MM.1S (cell line): ENCODE measurements at regions not wholly inside any gene's neighbourhood (a gene's known extent, or its start where the extent isn't known, plus 50 kb on each side); places are given as distances from the start of the nearest gene placed in this dataset.
"Not testable (repeated sequence)": the region's sequence is repeated elsewhere in the genome, so short reads cannot be mapped to it uniquely, and the experiment has no call there.

Source experiments
- DNase-seq: peaks from one replicate; pipeline ENCODE4 v3.0.0-alpha.2; 2015
- H2AFZ ChIP-seq: fragments of 300-600 bp; sonication (generic); 2 replicates; pipeline ENCODE4 v1.6.0; 2016; ENCODE audit warnings: antibody characterized with exemption, low read length
- H3F3A ChIP-seq: fragments of 300-600 bp; sonication (generic); 2 replicates; pipeline ENCODE4 v1.6.1; 2016; ENCODE audit warnings: mild to moderate bottlenecking, antibody characterized with exemption, low read length, moderate library complexity, mixed read lengths; ENCODE audit not compliant: insufficient read depth
- H3K27ac ChIP-seq: fragments of 300-600 bp; sonication (generic); 2 replicates; pipeline ENCODE4 v1.5.1; 2016; ENCODE audit warnings: mild to moderate bottlenecking, low read length
- H3K27me3 ChIP-seq: fragments of 300-600 bp; sonication (generic); replicated peaks from 2 replicates; pipeline ENCODE4 v1.6.0; 2016; ENCODE audit warnings: low read length; ENCODE audit not compliant: insufficient read depth
- H3K36me3 ChIP-seq: fragments of 300-600 bp; sonication (generic); replicated peaks from 2 replicates; pipeline ENCODE4 v1.6.1; 2016; ENCODE audit warnings: mild to moderate bottlenecking, low read length, mixed read lengths; ENCODE audit not compliant: insufficient read depth
- H3K4me1 ChIP-seq: fragments of 300-600 bp; sonication (generic); 2 replicates; pipeline ENCODE4 v1.6.1; 2016; ENCODE audit warnings: low read length, mixed read lengths
- H3K4me2 ChIP-seq: fragments of 300-600 bp; sonication (generic); 2 replicates; pipeline ENCODE4 v1.6.0; 2016; ENCODE audit warnings: low read depth, low read length
- H3K4me3 ChIP-seq: fragments of 300-600 bp; sonication (generic); 2 replicates; pipeline ENCODE4 v1.5.1; 2016; ENCODE audit warnings: low read length, mixed read lengths
- H3K79me2 ChIP-seq: fragments of 300-600 bp; sonication (generic); 2 replicates; pipeline ENCODE4 v1.6.1; 2016; ENCODE audit warnings: mixed run types, low read length, mixed read lengths
- H3K9ac ChIP-seq: fragments of 300-600 bp; sonication (generic); 2 replicates; pipeline ENCODE4 v1.6.1; 2016; ENCODE audit warnings: low read length, mixed read lengths
- H3K9me2 ChIP-seq: fragments of 300-600 bp; sonication (generic); replicated peaks from 2 replicates; pipeline ENCODE4 v1.6.1; 2016; ENCODE audit warnings: mild to moderate bottlenecking, low read length, mixed read lengths; ENCODE audit not compliant: insufficient read depth
- H3K9me3 ChIP-seq: fragments of 300-600 bp; sonication (generic); replicated peaks from 2 replicates; pipeline ENCODE4 v1.6.1; 2016; ENCODE audit warnings: mild to moderate bottlenecking, low read length, mixed read lengths; ENCODE audit not compliant: insufficient read depth
- H4K20me1 ChIP-seq: fragments of 300-600 bp; sonication (generic); 2 replicates; pipeline ENCODE4 v1.6.1; 2016; ENCODE audit warnings: mild to moderate bottlenecking, low read length, moderate library complexity, mixed read lengths; ENCODE audit not compliant: insufficient read depth
- CTCF ChIP-seq: fragments of 300-600 bp; sonication (generic); IDR thresholded peaks from 2 replicates; pipeline ENCODE4 v1.5.1; 2016; ENCODE audit warnings: antibody characterized with exemption, low read length, mixed read lengths
- EZH2 ChIP-seq: fragments of 300-600 bp; sonication (generic); optimal IDR thresholded peaks from 2 replicates; pipeline ENCODE3; 2017; ENCODE audit warnings: low read depth, mild to moderate bottlenecking, antibody characterized with exemption, low read length, mixed read lengths
- EZH2phosphoT487 ChIP-seq: fragments of 300-600 bp; sonication (generic); IDR thresholded peaks from 2 replicates; pipeline ENCODE4 v1.6.1; 2018; ENCODE audit warnings: antibody characterized with exemption, low read length

GRCh38 chr7:142495301-142495700, 237.4 kb upstream of the PRSS58 start:
- not testable (repeated sequence) for H3K27ac ChIP-seq, H4K20me1 ChIP-seq, H3K79me2 ChIP-seq, H3K4me2 ChIP-seq, H3K9me3 ChIP-seq, H3K36me3 ChIP-seq, H3K9me2 ChIP-seq, H3K4me1 ChIP-seq, DNase-seq, H3K4me3 ChIP-seq, H3F3A ChIP-seq, H3K9ac ChIP-seq, H2AFZ ChIP-seq, H3K27me3 ChIP-seq

- Histone ChIP-seq H3F3A (no peaks in the 10 kb centered on the region), H4K20me1 (no peaks in the 10 kb centered on the region), H3K36me3 (no peaks in the 10 kb centered on the region), H3K4me3 (no peak overlapping the region), H3K27ac (no peak overlapping the region), H3K9me2 (no peaks in the 10 kb centered on the region), H3K9me3 (no peaks in the 10 kb centered on the region), H3K9ac (no peak overlapping the region), H3K27me3 (no peaks in the 10 kb centered on the region), H3K79me2 (no peaks in the 10 kb centered on the region), H3K4me2 (no peak overlapping the region), H2AFZ (no peak overlapping the region), H3K4me1 (0 out of 2 replicates have a peak, but pooled peaks cover 4% of the 10 kb centered on the region)
- no peak for TF ChIP-seq CTCF
- no peak for TF ChIP-seq EZH2phosphoT487
- no peak for TF ChIP-seq EZH2
- DNase-seq: no peak
These were observed 236.2 kb upstream of the PRSS58 start for GRCh38 chr7:142494021-142494420.

- Histone ChIP-seq H4K20me1 (no peaks in the 10 kb centered on the region), H3K9me2 (no peaks in the 10 kb centered on the region), H3K9ac (no peak overlapping the region), H3K27me3 (no peaks in the 10 kb centered on the region), H3K79me2 (no peaks in the 10 kb centered on the region), H3K4me3 (no peak overlapping the region), H3K27ac (no peak overlapping the region), H2AFZ (no peak overlapping the region), H3F3A (no peaks in the 10 kb centered on the region), H3K36me3 (no peaks in the 10 kb centered on the region), H3K4me2 (no peak overlapping the region), H3K9me3 (no peaks in the 10 kb centered on the region), H3K4me1 (no peaks in the 10 kb centered on the region)
- TF ChIP-seq EZH2phosphoT487: no peak
- TF ChIP-seq EZH2: no peak
- TF ChIP-seq CTCF: no peak
- DNase-seq: no peak
These were observed 231.0 kb upstream of the PRSS58 start for GRCh38 chr7:142488842-142489241.

GRCh38 chr7:142488036-142488633, 230.3 kb upstream of the PRSS58 start:
- no peaks in the 10 kb centered on the region for H4K20me1 ChIP-seq
- H3F3A ChIP-seq: peaks cover 1% of the 10 kb centered on the region
- H3K9ac ChIP-seq: no peak overlapping the region
- no peaks in the 10 kb centered on the region for H3K9me2 ChIP-seq
- peaks cover 2% of the 10 kb centered on the region; the same call in 1 of the 2 replicates for H3K4me1 ChIP-seq
- H3K4me2 ChIP-seq: no peak overlapping the region
- H3K4me3 ChIP-seq: no peak overlapping the region
- no peaks in the 10 kb centered on the region for H3K27me3 ChIP-seq
- no peaks in the 10 kb centered on the region for H3K9me3 ChIP-seq
- H3K36me3 ChIP-seq: no peaks in the 10 kb centered on the region
- DNase-seq: no peak
- H2AFZ ChIP-seq: no peak overlapping the region
- H3K79me2 ChIP-seq: no peaks in the 10 kb centered on the region
- H3K27ac ChIP-seq: no peak overlapping the region
- TF ChIP-seq EZH2: no peak
- TF ChIP-seq EZH2phosphoT487: no peak
- TF ChIP-seq CTCF: no peak

GRCh38 chr7:142487565-142487964, 229.7 kb upstream of the PRSS58 start:
- H3K27me3 ChIP-seq, H2AFZ ChIP-seq, H3K9me3 ChIP-seq, H3K4me1 ChIP-seq, H3F3A ChIP-seq, H3K9ac ChIP-seq, H3K4me2 ChIP-seq, H4K20me1 ChIP-seq, H3K36me3 ChIP-seq, H3K9me2 ChIP-seq, H3K79me2 ChIP-seq, H3K4me3 ChIP-seq, DNase-seq, H3K27ac ChIP-seq: not testable (repeated sequence)
